Fibroblast of lung (primary cell): ENCODE measurements at regions not wholly inside any gene's neighbourhood (a gene's known extent, or its start where the extent isn't known, plus 50 kb on each side); places are given as distances from the start of the nearest gene placed in this dataset.
"Not testable (repeated sequence)": the region's sequence is repeated elsewhere in the genome, so short reads cannot be mapped to it uniquely, and the experiment has no call there.

Experiments used
- DNase-seq, 2 donors: peaks; one replicate each; pipeline versions ENCODE4 v3.0.0 to v3.0.0-alpha.2; 2010; ENCODE audit warnings: low read depth in 2 of 2
- H2AFZ ChIP-seq: 2 replicates; pipeline ENCODE4 v1.5.1; 2012; ENCODE audit warnings: low read length, control low read depth, inconsistent platforms
- H3K27ac ChIP-seq: 2 replicates; pipeline ENCODE4 v1.5.1; 2011; ENCODE audit warnings: low read length, control low read depth; ENCODE audit not compliant: insufficient read depth
- H3K27me3 ChIP-seq: 2 replicates; pipeline ENCODE4 v1.5.1; 2011; ENCODE audit warnings: mild to moderate bottlenecking, low read length; ENCODE audit not compliant: control insufficient read depth, insufficient read depth
- H3K36me3 ChIP-seq: 2 replicates; pipeline ENCODE4 v1.5.1; 2011; ENCODE audit warnings: low read length; ENCODE audit not compliant: control insufficient read depth, insufficient read depth
- H3K4me1 ChIP-seq: 2 replicates; pipeline ENCODE4 v1.5.1; 2011; ENCODE audit warnings: low read length; ENCODE audit not compliant: control insufficient read depth, insufficient read depth; ENCODE audit errors: extremely low read depth
- H3K4me2 ChIP-seq: 2 replicates; pipeline ENCODE4 v1.5.1; 2011; ENCODE audit warnings: low read length, control low read depth; ENCODE audit not compliant: insufficient read depth; ENCODE audit errors: extremely low read depth
- H3K4me3 ChIP-seq, 4 experiments: fragments of 200-600 bp in 1 of 4; sonication (generic) in 1 of 4; replicated peaks in 1 of 4; 2 replicates each; pipeline ENCODE4 v1.5.1; 2011 to 2016; ENCODE audit warnings: low read length in 4 of 4, low read depth in 3 of 4, mild to moderate bottlenecking in 3 of 4, control low read depth in 2 of 4, inconsistent platforms in 1 of 4, mixed read lengths in 1 of 4; ENCODE audit not compliant: insufficient read depth in 1 of 4; ENCODE audit errors: control extremely low read depth in 1 of 4
- H3K79me2 ChIP-seq: 2 replicates; pipeline ENCODE4 v1.5.1; 2012; ENCODE audit warnings: mild to moderate bottlenecking, low read length, inconsistent platforms; ENCODE audit not compliant: control insufficient read depth, insufficient read depth
- H3K9ac ChIP-seq: 2 replicates; pipeline ENCODE4 v1.5.1; 2011; ENCODE audit warnings: mild to moderate bottlenecking, low read length, control low read depth; ENCODE audit not compliant: insufficient read depth
- H3K9me3 ChIP-seq: 2 replicates; pipeline ENCODE4 v1.5.1; 2012; ENCODE audit warnings: low read depth, low read length; ENCODE audit not compliant: control insufficient read depth, insufficient read depth
- H4K20me1 ChIP-seq: 2 replicates; pipeline ENCODE4 v1.5.1; 2011; ENCODE audit warnings: low read length; ENCODE audit not compliant: control insufficient read depth, insufficient read depth; ENCODE audit errors: extremely low read depth
- CTCF ChIP-seq, 2 donors: IDR thresholded peaks in 1 of 2; conservative IDR thresholded peaks in 1 of 2; 1 replicate in 1 of 2; 2 replicates in 1 of 2; pipeline ENCODE4 v1.5.1; 2011 to 2012; ENCODE audit warnings: low read length in 2 of 2, control low read depth in 1 of 2, inconsistent platforms in 1 of 2, low read depth in 1 of 2, mild to moderate bottlenecking in 1 of 2
- EZH2 ChIP-seq: IDR thresholded peaks from 2 replicates; pipeline ENCODE4 v1.5.1; 2012; ENCODE audit warnings: low read length, control low read depth, mild to moderate bottlenecking; ENCODE audit errors: missing control alignments

GRCh38 chr6:155867682-155868081 is 412.0 kb upstream of the NOX3 start:
- H3K36me3 ChIP-seq = no peaks in the 10 kb centered on the region
- no peak overlapping the region for H2AFZ ChIP-seq
- no peak for DNase-seq
- H3K4me2 ChIP-seq = no peak overlapping the region
- no peak overlapping the region for H3K4me3 ChIP-seq
- no peaks in the 10 kb centered on the region for H3K79me2 ChIP-seq
- H4K20me1 ChIP-seq = no peaks in the 10 kb centered on the region
- H3K9me3 ChIP-seq = no peaks in the 10 kb centered on the region
- TF ChIP-seq CTCF (conservative IDR thresholded peaks at IDR 0.05 in 1 of 2, IDR thresholded peaks at IDR 0.05 in 1 of 2; ENCODE audit: low read depth in 1 of 2, low read length in 2 of 2) = no peak
- TF ChIP-seq EZH2 = no peak
- H3K27me3 ChIP-seq = no peaks in the 10 kb centered on the region
- H3K4me1 ChIP-seq = no peaks in the 10 kb centered on the region
- no peak overlapping the region for H3K27ac ChIP-seq
- H3K9ac ChIP-seq = no peak overlapping the region

GRCh38 chr6:155866676-155867390 is 411.2 kb upstream of the NOX3 start:
- H3K79me2 ChIP-seq, H3K36me3 ChIP-seq, H3K9me3 ChIP-seq, H4K20me1 ChIP-seq, H3K4me2 ChIP-seq, H3K27ac ChIP-seq, H3K27me3 ChIP-seq, DNase-seq, H2AFZ ChIP-seq, H3K4me1 ChIP-seq, H3K4me3 ChIP-seq, H3K9ac ChIP-seq: not testable (repeated sequence)

- Histone ChIP-seq H4K20me1 (no peaks in the 10 kb centered on the region), H3K79me2 (no peaks in the 10 kb centered on the region), H3K27ac (no peak overlapping the region), H3K9ac (no peak overlapping the region), H3K4me3 (no peak overlapping the region), H2AFZ (no peak overlapping the region), H3K36me3 (no peaks in the 10 kb centered on the region), H3K27me3 (no peaks in the 10 kb centered on the region), H3K4me1 (no peaks in the 10 kb centered on the region), H3K4me2 (no peak overlapping the region), H3K9me3 (no peaks in the 10 kb centered on the region)
- TF ChIP-seq EZH2 (no peak), CTCF (conservative IDR thresholded peaks at IDR 0.05 in 1 of 2, IDR thresholded peaks at IDR 0.05 in 1 of 2; ENCODE audit: low read depth in 1 of 2, low read length in 2 of 2) (no peak)
- no peak for DNase-seq
Measured at GRCh38 chr6:155861821-155862220, 406.2 kb upstream of the NOX3 start.

GRCh38 chr6:155858906-155859305 is 403.3 kb upstream of the NOX3 start:
- H3K4me1 ChIP-seq, H3K9ac ChIP-seq, H2AFZ ChIP-seq, H3K36me3 ChIP-seq, H3K4me3 ChIP-seq, H3K27ac ChIP-seq, H4K20me1 ChIP-seq, DNase-seq, H3K4me2 ChIP-seq, H3K27me3 ChIP-seq, H3K9me3 ChIP-seq, H3K79me2 ChIP-seq: not testable (repeated sequence)
